T-cell (primary cell): ENCODE measurements at regions not wholly inside any gene's neighbourhood (a gene's known extent, or its start where the extent isn't known, plus 50 kb on each side); places are given as distances from the start of the nearest gene placed in this dataset.

Experiments used
- ATAC-seq, 4 experiments: fragments of 200-7000 bp in 3 of 4; fragments of 150-1000 bp in 1 of 4; cut with Tn5 transposase; replicated peaks in 1 of 4; 1 replicate in 3 of 4; 2 replicates in 1 of 4; pipeline ENCODE4 v1.10.0; 2021; ENCODE audit warnings: moderate library complexity in 3 of 4, mild to moderate bottlenecking in 2 of 4, moderate number of reproducible peaks in 1 of 4
- CTCF ChIA-PET, 2 donors: fragments of 300-600 bp; sonication (Branson Sonifier 250); formaldehyde crosslinking; loops; one replicate each; lab custom pipeline; 2022; ENCODE audit warnings: antibody characterized with exemption in 2 of 2; lab: Charles Lee
- POLR2A ChIA-PET, 2 donors: fragments of 300-600 bp; sonication (Branson Sonifier 250); formaldehyde crosslinking; loops; one replicate each; lab custom pipeline; 2022; ENCODE audit warnings: antibody characterized with exemption in 2 of 2; lab: Charles Lee
- DNase-seq, 35 experiments: peaks; one replicate each; pipeline versions ENCODE4 v3.0.0 to v3.0.0-alpha.2; 2013 to 2023
- H3K27ac ChIP-seq: one replicate; pipeline ENCODE4 v1.5.1; 2013; ENCODE audit warnings: low read length
- H3K27me3 ChIP-seq, 2 experiments: replicated peaks in 1 of 2; 1 replicate in 1 of 2; 2 replicates in 1 of 2; pipeline versions ENCODE4 v1.6.1 to v1.7.0; 2013; ENCODE audit warnings: low read length in 1 of 2, mixed read lengths in 1 of 2; ENCODE audit not compliant: control insufficient read depth in 2 of 2, insufficient read depth in 2 of 2; ENCODE audit errors: extremely low read depth in 1 of 2
- H3K36me3 ChIP-seq, 2 donors: 1 replicate in 1 of 2; 2 replicates in 1 of 2; pipeline versions ENCODE4 v1.6.1 to v1.7.0; 2013; ENCODE audit warnings: low read length in 1 of 2; ENCODE audit not compliant: control insufficient read depth in 2 of 2, insufficient read depth in 1 of 2; ENCODE audit errors: extremely low read depth in 1 of 2
- H3K4me1 ChIP-seq, 2 experiments: 1 replicate in 1 of 2; 2 replicates in 1 of 2; pipeline versions ENCODE4 v1.6.1 to v1.7.0; 2013; ENCODE audit warnings: low read length in 2 of 2, mixed read lengths in 1 of 2; ENCODE audit not compliant: insufficient read depth in 2 of 2, control insufficient read depth in 1 of 2; ENCODE audit errors: extremely low read depth in 1 of 2
- H3K4me3 ChIP-seq, 2 donors: 1 replicate in 1 of 2; 2 replicates in 1 of 2; pipeline versions ENCODE4 v1.5.1 to v1.7.0; 2013; ENCODE audit warnings: mild to moderate bottlenecking in 2 of 2, low read length in 1 of 2, moderate library complexity in 1 of 2; ENCODE audit not compliant: control insufficient read depth in 1 of 2; ENCODE audit errors: extremely low read depth in 1 of 2
- H3K9me3 ChIP-seq: 2 replicates; pipeline ENCODE4 v1.7.0; 2013
- H3K27ac Mint-ChIP-seq, 2 donors: one replicate each; pipeline ENCODE4 v1.8.0; 2020 to 2021; ENCODE audit warnings: mild to moderate bottlenecking in 2 of 2, mixed read lengths in 2 of 2
- H3K27me3 Mint-ChIP-seq, 2 donors: one replicate each; pipeline ENCODE4 v1.8.0; 2021 to 2022; ENCODE audit warnings: mixed read lengths in 2 of 2
- H3K36me3 Mint-ChIP-seq: one replicate; pipeline ENCODE4 v1.8.0; 2021; ENCODE audit warnings: mixed read lengths
- H3K4me1 Mint-ChIP-seq, 3 donors: one replicate each; pipeline ENCODE4 v1.8.0; 2020 to 2022; ENCODE audit warnings: mixed read lengths in 3 of 3, mild to moderate bottlenecking in 1 of 3
- H3K4me3 Mint-ChIP-seq, 3 donors: one replicate each; pipeline ENCODE4 v1.8.0; 2020 to 2022; ENCODE audit warnings: mild to moderate bottlenecking in 3 of 3, mixed read lengths in 3 of 3, moderate library complexity in 3 of 3
- H3K9me3 Mint-ChIP-seq, 3 donors: one replicate each; pipeline ENCODE4 v1.8.0; 2020 to 2022; ENCODE audit warnings: mixed read lengths in 3 of 3
- whole genome bisulfite sequencing: methylation state at CpG from one replicate; pipeline ENCODE4 v1.1.5; 2013; ENCODE audit warnings: missing lambda C conversion rate; ENCODE audit not compliant: insufficient coverage; 5-methylcytosine and 5-hydroxymethylcytosine counted together

DNA sequence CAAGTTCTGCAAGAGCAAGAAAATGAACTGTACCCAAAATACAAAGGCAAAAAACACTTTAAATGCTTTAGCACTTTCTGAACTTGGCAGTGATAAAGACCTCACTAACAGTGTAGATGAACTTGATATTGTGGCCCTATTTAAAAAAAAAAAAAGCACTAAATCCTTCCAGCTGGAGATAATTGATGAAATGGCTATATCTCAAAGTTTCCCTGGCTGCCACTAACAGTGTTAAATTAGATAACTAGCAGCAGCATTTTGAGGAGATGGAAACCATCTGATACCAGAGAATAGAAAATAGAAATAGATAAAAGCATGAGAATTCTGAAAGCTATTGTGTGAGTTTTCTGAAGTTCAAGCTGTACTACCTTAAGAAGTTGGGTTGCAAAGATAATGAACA lies 317.2 kb downstream of the RWDD3 start:
- ChIA-PET CTCF (interaction anchor here in 1 of 2 donors (0.7 kb wide), 1 partner anchor 175 kb away, joined by 4 read pairs; no protein-coding TSS in a partner anchor), POLR2A (no interaction called here)
- H3K4me3 Mint-ChIP-seq = no peak overlapping the region
- Histone ChIP-seq H3K4me1 (no peaks in the 10 kb centered on the region), H3K36me3 (no peaks in the 10 kb centered on the region), H3K27ac (no peak overlapping the region), H3K4me3 (no peak overlapping the region), H3K9me3 (no peaks in the 10 kb centered on the region), H3K27me3 (no peaks in the 10 kb centered on the region)
- H3K36me3 Mint-ChIP-seq = no peaks in the 10 kb centered on the region
- peaks cover 9 to 21% (median 13%) of the 10 kb centered on the region in 3 donors for H3K9me3 Mint-ChIP-seq
- no peak for DNase-seq
- H3K4me1 Mint-ChIP-seq = no peaks in the 10 kb centered on the region
- no peak for ATAC-seq
- no peak overlapping the region for H3K27ac Mint-ChIP-seq
- no peaks in the 10 kb centered on the region for H3K27me3 Mint-ChIP-seq

- Mint-ChIP-seq H3K4me3 (no peak overlapping the region), H3K4me1 (no peaks in the 10 kb centered on the region), H3K9me3 (peaks cover 11 to 30% (median 15%) of the 10 kb centered on the region in 3 donors), H3K36me3 (no peaks in the 10 kb centered on the region), H3K27ac (no peak overlapping the region), H3K27me3 (no peaks in the 10 kb centered on the region)
- Histone ChIP-seq H3K4me3 (no peak overlapping the region), H3K36me3 (no peaks in the 10 kb centered on the region), H3K27me3 (no peaks in the 10 kb centered on the region), H3K27ac (no peak overlapping the region), H3K4me1 (no peaks in the 10 kb centered on the region), H3K9me3 (no peaks in the 10 kb centered on the region)
- no peak for ATAC-seq
- no peak for DNase-seq
- WGBS = 75% methylated on average over 3 of the region's 5 CpGs
- CTCF ChIA-PET = no interaction called here
- POLR2A ChIA-PET = no interaction called here
These were observed 319.6 kb downstream of the RWDD3 start for GRCh38 chr1:95553595-95553994.

GRCh38 chr1:95554408-95554807 lies 320.4 kb downstream of the RWDD3 start:
- Mint-ChIP-seq H3K4me1 (no peaks in the 10 kb centered on the region), H3K36me3 (no peaks in the 10 kb centered on the region)
- WGBS = no CpG with 5 or more reads among the region's 2 CpGs

DNA sequence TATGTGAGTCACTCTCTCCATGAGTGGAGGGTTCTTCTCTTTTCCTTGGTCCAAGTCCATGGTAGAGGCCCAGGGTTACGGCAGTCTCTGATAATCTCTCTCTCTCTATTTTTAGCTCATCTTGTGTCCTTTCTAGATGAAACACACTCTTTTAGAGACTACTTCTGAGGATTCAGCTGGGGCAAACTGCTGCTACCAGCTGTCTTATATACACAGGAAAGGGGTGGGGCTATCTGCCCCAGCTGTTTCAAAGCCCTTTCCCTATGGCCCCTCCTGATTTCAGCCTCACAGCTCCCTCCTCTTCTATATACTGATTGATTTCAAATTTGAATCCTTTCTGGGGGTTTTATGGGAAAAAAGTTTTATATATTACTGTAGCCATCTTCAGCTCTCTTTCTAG lies 324.8 kb downstream of the RWDD3 start:
- WGBS = no CpG with 5 or more reads among the region's 1 CpG
- H3K4me3 Mint-ChIP-seq = no peak overlapping the region
- no peaks in the 10 kb centered on the region for H3K27me3 ChIP-seq
- H3K27ac Mint-ChIP-seq = no peak overlapping the region
- ATAC-seq (no peak), DNase-seq (no peak)
- no peak overlapping the region for H3K4me3 ChIP-seq
- H3K9me3 Mint-ChIP-seq = peaks cover 13 to 41% (median 25%) of the 10 kb centered on the region in 3 donors
- H3K4me1 ChIP-seq = no peaks in the 10 kb centered on the region
- CTCF ChIA-PET = interaction anchor here in 1 of 2 donors (0.5 kb wide), 1 partner anchor 1167 kb away, joined by 3 read pairs; no protein-coding TSS in a partner anchor
- H3K4me1 Mint-ChIP-seq = no peaks in the 10 kb centered on the region
- POLR2A ChIA-PET = no interaction called here
- no peaks in the 10 kb centered on the region for H3K9me3 ChIP-seq
- H3K36me3 Mint-ChIP-seq = no peaks in the 10 kb centered on the region
- H3K27me3 Mint-ChIP-seq = no peaks in the 10 kb centered on the region
- H3K36me3 ChIP-seq = no peaks in the 10 kb centered on the region
- no peak overlapping the region for H3K27ac ChIP-seq

More at GRCh38 chr1:95554408-95554807, 320.4 kb downstream of the RWDD3 start:
- ChIA-PET CTCF (no interaction called here), POLR2A (no interaction called here)
- Mint-ChIP-seq H3K27ac (no peak overlapping the region), H3K9me3 (peaks cover 14 to 37% (median 22%) of the 10 kb centered on the region in 3 donors), H3K4me3 (no peak overlapping the region), H3K27me3 (no peaks in the 10 kb centered on the region)
- Histone ChIP-seq H3K4me3 (no peak overlapping the region), H3K4me1 (no peaks in the 10 kb centered on the region), H3K27me3 (no peaks in the 10 kb centered on the region), H3K9me3 (no peaks in the 10 kb centered on the region), H3K36me3 (no peaks in the 10 kb centered on the region), H3K27ac (no peak overlapping the region)
- no peak for DNase-seq
- ATAC-seq = no peak

GRCh38 chr1:95561346-95561745 lies 327.3 kb downstream of the RWDD3 start:
- POLR2A ChIA-PET = no interaction called here
- Histone ChIP-seq H3K4me3 (no peak overlapping the region), H3K9me3 (no peaks in the 10 kb centered on the region), H3K27ac (no peak overlapping the region), H3K36me3 (no peaks in the 10 kb centered on the region), H3K27me3 (no peaks in the 10 kb centered on the region), H3K4me1 (no peaks in the 10 kb centered on the region)
- DNase-seq = no peak
- Mint-ChIP-seq H3K27me3 (no peaks in the 10 kb centered on the region), H3K4me3 (no peak overlapping the region), H3K4me1 (no peaks in the 10 kb centered on the region), H3K9me3 (peaks cover 13 to 34% (median 22%) of the 10 kb centered on the region in 3 donors), H3K36me3 (no peaks in the 10 kb centered on the region), H3K27ac (no peak overlapping the region)
- CTCF ChIA-PET = no interaction called here
- no peak for ATAC-seq

GRCh38 chr1:95562230-95562629 lies 328.2 kb downstream of the RWDD3 start:
- no peaks in the 10 kb centered on the region for H3K27me3 Mint-ChIP-seq
- POLR2A ChIA-PET = no interaction called here
- no peaks in the 10 kb centered on the region for H3K9me3 ChIP-seq
- H3K27ac Mint-ChIP-seq = no peak overlapping the region
- H3K36me3 Mint-ChIP-seq = no peaks in the 10 kb centered on the region
- H3K27me3 ChIP-seq = no peaks in the 10 kb centered on the region
- H3K4me3 Mint-ChIP-seq = no peak overlapping the region
- H3K36me3 ChIP-seq = no peaks in the 10 kb centered on the region
- no peak for ATAC-seq
- no peak overlapping the region for H3K27ac ChIP-seq
- H3K4me1 ChIP-seq = no peaks in the 10 kb centered on the region
- peaks cover 12 to 29% (median 21%) of the 10 kb centered on the region in 3 donors for H3K9me3 Mint-ChIP-seq
- 48% methylated on average over 2 of the region's 3 CpGs for WGBS
- H3K4me1 Mint-ChIP-seq = no peaks in the 10 kb centered on the region
- no peak for DNase-seq
- no peak overlapping the region for H3K4me3 ChIP-seq
- CTCF ChIA-PET = no interaction called here

DNA sequence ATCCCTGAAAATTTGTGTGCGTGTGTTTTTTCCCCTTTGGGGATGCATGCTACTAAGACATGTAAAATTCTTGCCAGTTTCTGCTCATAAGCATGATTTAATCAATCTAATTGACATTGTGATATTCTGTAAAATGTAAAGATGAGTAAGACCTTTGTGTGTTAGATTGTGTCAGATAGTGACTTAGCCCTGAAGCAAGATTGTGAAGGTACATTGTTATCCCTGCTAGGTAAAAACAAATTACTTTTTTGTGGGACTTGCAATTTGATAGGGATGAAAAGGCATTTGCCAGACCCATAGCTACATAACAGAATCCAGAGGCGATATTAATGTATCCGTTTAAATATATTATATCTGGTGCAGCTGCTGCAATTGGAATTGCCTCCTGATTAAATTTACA lies 338.0 kb downstream of the RWDD3 start:
- Histone ChIP-seq H3K27ac (no peak overlapping the region), H3K4me3 (no peak overlapping the region), H3K27me3 (no peaks in the 10 kb centered on the region), H3K9me3 (no peaks in the 10 kb centered on the region), H3K4me1 (no peaks in the 10 kb centered on the region), H3K36me3 (no peaks in the 10 kb centered on the region)
- H3K4me3 Mint-ChIP-seq = no peak overlapping the region
- H3K4me1 Mint-ChIP-seq = no peaks in the 10 kb centered on the region
- DNase-seq (no peak), ATAC-seq (no peak)
- ChIA-PET POLR2A (no interaction called here), CTCF (no interaction called here)
- H3K9me3 Mint-ChIP-seq = peaks cover 3 to 20% (median 4%) of the 10 kb centered on the region in 3 donors
- no peak overlapping the region for H3K27ac Mint-ChIP-seq
- WGBS = no CpG with 5 or more reads among the region's 3 CpGs
- no peaks in the 10 kb centered on the region for H3K36me3 Mint-ChIP-seq
- no peaks in the 10 kb centered on the region for H3K27me3 Mint-ChIP-seq
